GM12801 (cell line): ENCODE measurements at regions not wholly inside any gene's neighbourhood (a gene's known extent, or its start where the extent isn't known, plus 50 kb on each side); places are given as distances from the start of the nearest gene placed in this dataset.

Experiments used
- CTCF ChIP-seq: IDR thresholded peaks from one replicate; pipeline ENCODE4 v1.5.1; 2011; ENCODE audit warnings: control low read depth; ENCODE audit not compliant: insufficient read length; ENCODE audit errors: extremely low read depth

GRCh38 chr3:5430701-5431100 lies 243.2 kb downstream of the EDEM1 start:
- TF ChIP-seq CTCF, result no peak

DNA sequence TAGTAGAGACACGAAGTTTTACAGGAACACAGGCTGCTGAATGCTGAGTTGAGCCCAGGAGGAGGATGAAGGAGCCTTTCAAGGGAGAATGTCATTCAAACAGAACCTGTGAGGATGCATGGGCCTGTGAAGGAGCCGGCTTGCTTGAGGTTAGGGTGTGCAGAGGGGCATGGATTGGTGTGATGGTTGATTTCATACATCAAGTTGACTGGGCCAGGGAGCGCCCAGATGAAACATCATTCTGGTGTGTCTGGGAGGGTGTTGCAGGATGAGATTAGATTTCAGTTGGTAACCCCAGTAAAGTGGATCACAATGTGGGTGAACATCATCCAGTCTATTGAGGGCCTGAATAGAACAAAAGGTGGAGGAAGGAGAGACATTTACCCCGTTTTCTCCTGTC lies 243.6 kb downstream of the EDEM1 start:
- no peak for TF ChIP-seq CTCF

DNA sequence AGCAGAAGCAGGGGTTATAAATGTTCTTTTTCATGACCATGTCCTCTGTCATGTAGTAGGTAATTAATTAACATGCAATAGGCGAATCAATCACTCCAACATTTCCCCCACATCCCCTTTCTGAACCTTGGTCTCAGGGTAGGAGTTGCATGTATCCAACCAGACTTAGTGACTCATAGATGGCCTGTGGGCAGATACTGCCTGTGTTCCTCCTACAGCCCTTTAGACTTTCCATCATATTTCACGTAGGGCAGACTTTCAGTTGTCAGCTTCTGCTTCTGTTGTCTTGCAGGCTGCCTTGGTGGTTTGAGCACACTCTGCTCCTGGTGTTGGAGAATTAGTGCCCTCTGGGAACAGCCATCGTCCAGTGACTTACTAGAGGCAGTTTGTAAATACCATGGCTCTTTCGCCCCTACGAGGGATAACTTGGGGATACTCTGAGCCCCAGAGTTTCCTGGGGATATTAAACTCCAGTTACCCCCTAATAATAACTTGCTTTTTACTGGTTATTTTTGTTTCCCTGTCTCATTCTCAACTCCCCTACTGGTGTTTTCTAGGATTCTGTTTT lies 244.4 kb downstream of the EDEM1 start:
- no peak for TF ChIP-seq CTCF

DNA sequence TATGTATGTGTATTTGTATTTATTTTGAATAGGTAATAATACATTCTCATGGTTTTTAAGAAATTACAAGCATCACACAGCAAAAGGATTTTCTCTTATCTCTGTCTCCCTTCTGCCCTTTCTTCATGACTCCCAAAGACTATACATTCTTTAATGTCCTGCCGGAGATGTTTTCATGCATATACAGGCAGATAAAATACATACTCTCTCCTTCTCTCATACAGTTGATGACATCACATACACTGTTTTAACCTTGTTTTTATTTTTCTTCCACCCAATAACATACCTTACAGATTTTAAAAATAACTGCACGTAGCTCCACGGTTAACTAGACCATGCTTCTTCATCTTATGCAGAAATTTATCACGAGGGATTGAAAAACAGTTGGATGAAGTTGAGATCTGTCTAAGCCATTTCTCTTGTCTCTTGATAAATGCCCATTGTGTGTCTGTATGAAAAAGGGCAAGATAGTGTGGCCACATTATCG lies 249.8 kb downstream of the EDEM1 start:
- TF ChIP-seq CTCF, result no peak

- TF ChIP-seq CTCF, result no peak
Observed at GRCh38 chr3:5437783-5438323, 250.3 kb downstream of the EDEM1 start.

GRCh38 chr3:5441401-5441800 lies 253.9 kb downstream of the EDEM1 start:
- no peak for TF ChIP-seq CTCF

DNA sequence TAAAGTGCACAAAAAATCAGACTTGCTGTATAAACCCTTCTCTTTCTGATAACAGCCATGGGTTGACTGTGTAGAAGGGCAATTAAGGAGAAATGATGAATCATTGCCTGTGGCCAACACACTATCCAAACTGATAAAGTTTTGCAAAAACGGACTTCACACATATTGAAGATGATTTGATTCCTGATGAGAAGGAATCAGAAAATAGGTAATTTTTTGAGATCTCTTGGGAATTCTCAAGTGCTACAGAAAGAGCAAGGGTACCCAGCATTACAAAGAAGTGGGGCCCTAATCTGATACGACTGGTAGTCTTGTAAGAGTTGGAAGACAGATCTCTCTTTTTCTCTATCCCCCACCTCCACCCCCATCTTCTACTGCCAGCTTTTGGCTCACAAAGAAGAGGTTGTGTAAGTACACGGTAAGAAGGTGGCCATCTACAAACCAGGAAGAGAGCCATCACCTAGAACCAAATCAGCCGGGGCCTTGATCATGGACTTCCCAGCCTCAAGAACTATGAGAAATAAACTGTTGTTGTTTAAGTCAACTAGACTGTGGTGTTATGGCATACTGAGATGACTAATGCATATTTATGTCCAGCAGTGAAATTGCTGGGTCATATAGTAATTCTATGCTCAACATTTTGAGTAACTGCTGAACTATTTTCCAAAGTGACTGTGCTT lies 254.7 kb downstream of the EDEM1 start:
- no peak for TF ChIP-seq CTCF
